ENCODE measurements at regions not wholly inside any gene's neighbourhood (a gene's known extent, or its start where the extent isn't known, plus 50 kb on each side); places are given as distances from the start of the nearest gene placed in this dataset.

DNA sequence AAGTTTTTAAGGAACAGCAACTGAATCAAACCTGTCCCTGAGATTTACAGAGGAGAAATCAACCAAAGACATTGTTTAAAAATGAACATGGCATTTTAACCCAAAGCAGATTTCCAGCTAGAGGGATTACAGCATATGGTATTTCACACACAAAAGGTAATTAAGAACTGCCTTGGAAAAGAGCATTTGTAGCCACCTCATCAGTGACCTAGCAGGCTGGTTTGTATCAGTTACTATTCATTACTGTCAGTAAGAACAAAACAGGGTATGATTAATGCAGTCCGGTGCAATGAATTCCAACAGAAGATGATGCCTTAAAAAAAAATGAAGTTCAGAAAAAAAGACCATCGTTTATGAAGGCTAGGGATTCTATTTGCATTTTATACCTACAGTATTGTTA is 219.9 kb downstream of the CHD9NB start:
- no peak overlapping the region for H3K27ac Mint-ChIP-seq
- ATAC-seq (no peak), DNase-seq (ENCODE audit: low spot score) (no peak)
- peaks cover 3% of the 10 kb centered on the region; the same call in 1 of the 2 replicates for H3K9me2 ChIP-seq (ENCODE audit: insufficient read depth)
- no peak overlapping the region for H3K4me3 ChIP-seq
- no peak overlapping the region for H3K27ac ChIP-seq (ENCODE audit: low read depth)
- no peaks in the 10 kb centered on the region for H3K4me1 ChIP-seq (ENCODE audit: insufficient read depth)
- H3K27me3 ChIP-seq (ENCODE audit: insufficient read depth): no peaks in the 10 kb centered on the region
- H3F3A ChIP-seq (replicated peaks; ENCODE audit: low read depth): no peaks in the 10 kb centered on the region
- no peaks in the 10 kb centered on the region for H4K20me1 ChIP-seq (replicated peaks; ENCODE audit: insufficient read depth)
- no peak overlapping the region for H2AFZ ChIP-seq
- H3K4me3 Mint-ChIP-seq: no peak overlapping the region
- H3K27me3 Mint-ChIP-seq (ENCODE audit: insufficient read depth, low read depth, poor library complexity): no peaks in the 10 kb centered on the region
- no peak overlapping the region for H3K4me2 ChIP-seq
- TF ChIP-seq POLR2AphosphoS5 (IDR thresholded peaks at IDR 0.05; ENCODE audit: low read depth) (no peak), STAT1 (IDR thresholded peaks at IDR 0.05; ENCODE audit: unreplicated experiment) (no peak), NANOG (IDR thresholded peaks at IDR 0.05; ENCODE audit: borderline replicate concordance) (no peak), EZH2 (IDR thresholded peaks at IDR 0.05; ENCODE audit: low read depth, unreplicated experiment) (no peak), CREB1 (CRISPR knock-in tag; IDR thresholded peaks at IDR 0.05; ENCODE audit: low read depth) (no peak), JUNB (IDR thresholded peaks at IDR 0.05; ENCODE audit: unreplicated experiment) (no peak), EZH2phosphoT487 (IDR thresholded peaks at IDR 0.05; ENCODE audit: unreplicated experiment) (no peak), ZNF114 (CRISPR knock-in tag; IDR thresholded peaks at IDR 0.05) (no peak), ZNF331 (CRISPR knock-in tag; IDR thresholded peaks at IDR 0.05; ENCODE audit: low read depth) (no peak), ETS1 (IDR thresholded peaks at IDR 0.05) (no peak)
- TF ChIP-seq, protein P1, sequence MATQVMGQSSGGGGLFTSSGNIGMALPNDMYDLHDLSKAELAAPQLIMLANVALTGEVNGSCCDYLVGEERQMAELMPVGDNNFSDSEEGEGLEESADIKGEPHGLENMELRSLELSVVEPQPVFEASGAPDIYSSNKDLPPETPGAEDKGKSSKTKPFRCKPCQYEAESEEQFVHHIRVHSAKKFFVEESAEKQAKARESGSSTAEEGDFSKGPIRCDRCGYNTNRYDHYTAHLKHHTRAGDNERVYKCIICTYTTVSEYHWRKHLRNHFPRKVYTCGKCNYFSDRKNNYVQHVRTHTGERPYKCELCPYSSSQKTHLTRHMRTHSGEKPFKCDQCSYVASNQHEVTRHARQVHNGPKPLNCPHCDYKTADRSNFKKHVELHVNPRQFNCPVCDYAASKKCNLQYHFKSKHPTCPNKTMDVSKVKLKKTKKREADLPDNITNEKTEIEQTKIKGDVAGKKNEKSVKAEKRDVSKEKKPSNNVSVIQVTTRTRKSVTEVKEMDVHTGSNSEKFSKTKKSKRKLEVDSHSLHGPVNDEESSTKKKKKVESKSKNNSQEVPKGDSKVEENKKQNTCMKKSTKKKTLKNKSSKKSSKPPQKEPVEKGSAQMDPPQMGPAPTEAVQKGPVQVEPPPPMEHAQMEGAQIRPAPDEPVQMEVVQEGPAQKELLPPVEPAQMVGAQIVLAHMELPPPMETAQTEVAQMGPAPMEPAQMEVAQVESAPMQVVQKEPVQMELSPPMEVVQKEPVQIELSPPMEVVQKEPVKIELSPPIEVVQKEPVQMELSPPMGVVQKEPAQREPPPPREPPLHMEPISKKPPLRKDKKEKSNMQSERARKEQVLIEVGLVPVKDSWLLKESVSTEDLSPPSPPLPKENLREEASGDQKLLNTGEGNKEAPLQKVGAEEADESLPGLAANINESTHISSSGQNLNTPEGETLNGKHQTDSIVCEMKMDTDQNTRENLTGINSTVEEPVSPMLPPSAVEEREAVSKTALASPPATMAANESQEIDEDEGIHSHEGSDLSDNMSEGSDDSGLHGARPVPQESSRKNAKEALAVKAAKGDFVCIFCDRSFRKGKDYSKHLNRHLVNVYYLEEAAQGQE (IDR thresholded peaks at IDR 0.05; ENCODE audit: unreplicated experiment): no peak
- TF ChIP-seq, protein P2, sequence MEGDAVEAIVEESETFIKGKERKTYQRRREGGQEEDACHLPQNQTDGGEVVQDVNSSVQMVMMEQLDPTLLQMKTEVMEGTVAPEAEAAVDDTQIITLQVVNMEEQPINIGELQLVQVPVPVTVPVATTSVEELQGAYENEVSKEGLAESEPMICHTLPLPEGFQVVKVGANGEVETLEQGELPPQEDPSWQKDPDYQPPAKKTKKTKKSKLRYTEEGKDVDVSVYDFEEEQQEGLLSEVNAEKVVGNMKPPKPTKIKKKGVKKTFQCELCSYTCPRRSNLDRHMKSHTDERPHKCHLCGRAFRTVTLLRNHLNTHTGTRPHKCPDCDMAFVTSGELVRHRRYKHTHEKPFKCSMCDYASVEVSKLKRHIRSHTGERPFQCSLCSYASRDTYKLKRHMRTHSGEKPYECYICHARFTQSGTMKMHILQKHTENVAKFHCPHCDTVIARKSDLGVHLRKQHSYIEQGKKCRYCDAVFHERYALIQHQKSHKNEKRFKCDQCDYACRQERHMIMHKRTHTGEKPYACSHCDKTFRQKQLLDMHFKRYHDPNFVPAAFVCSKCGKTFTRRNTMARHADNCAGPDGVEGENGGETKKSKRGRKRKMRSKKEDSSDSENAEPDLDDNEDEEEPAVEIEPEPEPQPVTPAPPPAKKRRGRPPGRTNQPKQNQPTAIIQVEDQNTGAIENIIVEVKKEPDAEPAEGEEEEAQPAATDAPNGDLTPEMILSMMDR (conservative IDR thresholded peaks at IDR 0.05; ENCODE audit: low read depth in 2 of 2): no peak
- TF ChIP-seq, protein P3, sequence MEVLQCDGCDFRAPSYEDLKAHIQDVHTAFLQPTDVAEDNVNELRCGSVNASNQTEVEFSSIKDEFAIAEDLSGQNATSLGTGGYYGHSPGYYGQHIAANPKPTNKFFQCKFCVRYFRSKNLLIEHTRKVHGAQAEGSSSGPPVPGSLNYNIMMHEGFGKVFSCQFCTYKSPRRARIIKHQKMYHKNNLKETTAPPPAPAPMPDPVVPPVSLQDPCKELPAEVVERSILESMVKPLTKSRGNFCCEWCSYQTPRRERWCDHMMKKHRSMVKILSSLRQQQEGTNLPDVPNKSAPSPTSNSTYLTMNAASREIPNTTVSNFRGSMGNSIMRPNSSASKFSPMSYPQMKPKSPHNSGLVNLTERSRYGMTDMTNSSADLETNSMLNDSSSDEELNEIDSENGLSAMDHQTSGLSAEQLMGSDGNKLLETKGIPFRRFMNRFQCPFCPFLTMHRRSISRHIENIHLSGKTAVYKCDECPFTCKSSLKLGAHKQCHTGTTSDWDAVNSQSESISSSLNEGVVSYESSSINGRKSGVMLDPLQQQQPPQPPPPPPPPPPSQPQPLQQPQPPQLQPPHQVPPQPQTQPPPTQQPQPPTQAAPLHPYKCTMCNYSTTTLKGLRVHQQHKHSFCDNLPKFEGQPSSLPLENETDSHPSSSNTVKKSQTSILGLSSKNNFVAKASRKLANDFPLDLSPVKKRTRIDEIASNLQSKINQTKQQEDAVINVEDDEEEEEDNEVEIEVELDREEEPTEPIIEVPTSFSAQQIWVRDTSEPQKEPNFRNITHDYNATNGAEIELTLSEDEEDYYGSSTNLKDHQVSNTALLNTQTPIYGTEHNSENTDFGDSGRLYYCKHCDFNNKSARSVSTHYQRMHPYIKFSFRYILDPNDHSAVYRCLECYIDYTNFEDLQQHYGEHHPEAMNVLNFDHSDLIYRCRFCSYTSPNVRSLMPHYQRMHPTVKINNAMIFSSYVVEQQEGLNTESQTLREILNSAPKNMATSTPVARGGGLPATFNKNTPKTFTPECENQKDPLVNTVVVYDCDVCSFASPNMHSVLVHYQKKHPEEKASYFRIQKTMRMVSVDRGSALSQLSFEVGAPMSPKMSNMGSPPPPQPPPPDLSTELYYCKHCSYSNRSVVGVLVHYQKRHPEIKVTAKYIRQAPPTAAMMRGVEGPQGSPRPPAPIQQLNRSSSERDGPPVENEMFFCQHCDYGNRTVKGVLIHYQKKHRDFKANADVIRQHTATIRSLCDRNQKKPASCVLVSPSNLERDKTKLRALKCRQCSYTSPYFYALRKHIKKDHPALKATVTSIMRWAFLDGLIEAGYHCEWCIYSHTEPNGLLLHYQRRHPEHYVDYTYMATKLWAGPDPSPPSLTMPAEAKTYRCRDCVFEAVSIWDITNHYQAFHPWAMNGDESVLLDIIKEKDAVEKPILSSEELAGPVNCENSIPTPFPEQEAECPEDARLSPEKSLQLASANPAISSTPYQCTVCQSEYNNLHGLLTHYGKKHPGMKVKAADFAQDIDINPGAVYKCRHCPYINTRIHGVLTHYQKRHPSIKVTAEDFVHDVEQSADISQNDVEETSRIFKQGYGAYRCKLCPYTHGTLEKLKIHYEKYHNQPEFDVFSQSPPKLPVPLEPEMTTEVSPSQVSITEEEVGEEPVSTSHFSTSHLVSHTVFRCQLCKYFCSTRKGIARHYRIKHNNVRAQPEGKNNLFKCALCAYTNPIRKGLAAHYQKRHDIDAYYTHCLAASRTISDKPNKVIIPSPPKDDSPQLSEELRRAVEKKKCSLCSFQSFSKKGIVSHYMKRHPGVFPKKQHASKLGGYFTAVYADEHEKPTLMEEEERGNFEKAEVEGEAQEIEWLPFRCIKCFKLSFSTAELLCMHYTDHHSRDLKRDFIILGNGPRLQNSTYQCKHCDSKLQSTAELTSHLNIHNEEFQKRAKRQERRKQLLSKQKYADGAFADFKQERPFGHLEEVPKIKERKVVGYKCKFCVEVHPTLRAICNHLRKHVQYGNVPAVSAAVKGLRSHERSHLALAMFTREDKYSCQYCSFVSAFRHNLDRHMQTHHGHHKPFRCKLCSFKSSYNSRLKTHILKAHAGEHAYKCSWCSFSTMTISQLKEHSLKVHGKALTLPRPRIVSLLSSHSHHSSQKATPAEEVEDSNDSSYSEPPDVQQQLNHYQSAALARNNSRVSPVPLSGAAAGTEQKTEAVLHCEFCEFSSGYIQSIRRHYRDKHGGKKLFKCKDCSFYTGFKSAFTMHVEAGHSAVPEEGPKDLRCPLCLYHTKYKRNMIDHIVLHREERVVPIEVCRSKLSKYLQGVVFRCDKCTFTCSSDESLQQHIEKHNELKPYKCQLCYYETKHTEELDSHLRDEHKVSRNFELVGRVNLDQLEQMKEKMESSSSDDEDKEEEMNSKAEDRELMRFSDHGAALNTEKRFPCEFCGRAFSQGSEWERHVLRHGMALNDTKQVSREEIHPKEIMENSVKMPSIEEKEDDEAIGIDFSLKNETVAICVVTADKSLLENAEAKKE (CRISPR knock-in tag; IDR thresholded peaks at IDR 0.05): no peak
- no peaks in the 10 kb centered on the region for H3K36me3 ChIP-seq (ENCODE audit: insufficient read depth)
- H3K9me3 Mint-ChIP-seq: no peaks in the 10 kb centered on the region
- H3K36me3 Mint-ChIP-seq (ENCODE audit: low read depth): no peaks in the 10 kb centered on the region
- no peaks in the 10 kb centered on the region for H3K79me2 ChIP-seq (replicated peaks; ENCODE audit: insufficient read depth)
- H3K4me1 Mint-ChIP-seq: no peaks in the 10 kb centered on the region

Data from GM23338 (cell line).